IMR-90 (cell line): ENCODE measurements at regions not wholly inside any gene's neighbourhood (a gene's known extent, or its start where the extent isn't known, plus 50 kb on each side); places are given as distances from the start of the nearest gene placed in this dataset.

Experiments used
- ATAC-seq: fragments of 200-7000 bp; cut with Tn5 transposase; 2 replicates; pipeline ENCODE4 v1.9.1; 2020; ENCODE audit warnings: low read depth, mild to moderate bottlenecking, moderate library complexity
- BruUV-seq: library from RNA; stranded (reverse); fragments of 400-500 nt; replicated peaks from 2 replicates; lab custom pipeline; 2021; lab: Mats Ljungman, UMichigan
- CTCF ChIA-PET: fragments of 300-600 bp; formaldehyde crosslinking; extraction: SDS; loops from one replicate; lab custom pipeline; 2021; ENCODE audit warnings: antibody characterized with exemption; lab: Yijun Ruan, JAX
- POLR2A ChIA-PET: fragments of 300-600 bp; sonication (Branson Sonifier 250); formaldehyde crosslinking; loops from one replicate; lab custom pipeline; 2022; ENCODE audit warnings: antibody characterized with exemption; ENCODE audit not compliant: unreplicated experiment; lab: Charles Lee
- DNase-seq: peaks from one replicate; pipeline ENCODE4 v3.0.0; 2013
- H2AFZ ChIP-seq: replicated peaks from 2 replicates; pipeline ENCODE3; 2013; ENCODE audit warnings: low read length, mild to moderate bottlenecking; ENCODE audit not compliant: poor library complexity
- H2AK5ac ChIP-seq: 2 replicates; pipeline ENCODE4 v1.6.1; 2013; ENCODE audit warnings: low read depth, low read length, inconsistent platforms
- H2AK9ac ChIP-seq: replicated peaks from 2 replicates; pipeline ENCODE3; 2013; ENCODE audit warnings: mild to moderate bottlenecking, low read depth, low read length, moderate library complexity; ENCODE audit not compliant: poor library complexity
- H2BK120ac ChIP-seq: 2 replicates; pipeline ENCODE4 v1.6.1; 2013; ENCODE audit warnings: low read depth, low read length, inconsistent platforms
- H2BK15ac ChIP-seq: 3 replicates; pipeline ENCODE4 v1.6.1; 2013; ENCODE audit warnings: low read depth, low read length, inconsistent platforms
- H2BK20ac ChIP-seq: 2 replicates; pipeline ENCODE4 v1.6.1; 2013; ENCODE audit warnings: low read depth, mild to moderate bottlenecking, inconsistent platforms, low read length, moderate library complexity
- H2BK5ac ChIP-seq: 2 replicates; pipeline ENCODE4 v1.6.1; 2013; ENCODE audit warnings: mild to moderate bottlenecking, low read depth, low read length, inconsistent platforms; ENCODE audit not compliant: poor library complexity, severe bottlenecking
- H3K14ac ChIP-seq: replicated peaks from 2 replicates; pipeline ENCODE4 v1.6.1; 2013; ENCODE audit warnings: low read depth, low read length, inconsistent platforms
- H3K18ac ChIP-seq: 2 replicates; pipeline ENCODE4 v1.6.1; 2013; ENCODE audit warnings: low read depth, low read length, control low read depth
- H3K23ac ChIP-seq: 2 replicates; pipeline ENCODE4 v1.6.1; 2013; ENCODE audit warnings: low read depth, low read length, inconsistent platforms
- H3K27ac ChIP-seq: 2 replicates; pipeline ENCODE4 v1.5.1; 2013; ENCODE audit warnings: mild to moderate bottlenecking, control low read depth, low read length; ENCODE audit not compliant: insufficient read depth
- H3K27me3 ChIP-seq: 2 replicates; pipeline ENCODE4 v1.6.1; 2013; ENCODE audit warnings: low read length; ENCODE audit not compliant: control insufficient read depth, insufficient read depth
- H3K36me3 ChIP-seq: 2 replicates; pipeline ENCODE4 v1.6.1; 2013; ENCODE audit warnings: low read length, mixed read lengths; ENCODE audit not compliant: control insufficient read depth, insufficient read depth
- H3K4ac ChIP-seq: 2 replicates; pipeline ENCODE4 v1.6.1; 2013; ENCODE audit warnings: low read depth, low read length, inconsistent platforms
- H3K4me1 ChIP-seq: 2 replicates; pipeline ENCODE4 v1.6.1; 2013; ENCODE audit warnings: low read length, mixed read lengths; ENCODE audit not compliant: control insufficient read depth, insufficient read depth
- H3K4me2 ChIP-seq: 2 replicates; pipeline ENCODE4 v1.6.1; 2013; ENCODE audit warnings: low read depth, mild to moderate bottlenecking, control low read depth, low read length, moderate library complexity
- H3K4me3 ChIP-seq: 2 replicates; pipeline ENCODE4 v1.5.1; 2013; ENCODE audit warnings: low read depth, mild to moderate bottlenecking, control low read depth, low read length, moderate library complexity; ENCODE audit not compliant: insufficient read depth
- H3K56ac ChIP-seq: 2 replicates; pipeline ENCODE4 v1.6.1; 2013; ENCODE audit warnings: low read length, inconsistent platforms; ENCODE audit not compliant: insufficient read depth; ENCODE audit errors: extremely low read depth
- H3K79me1 ChIP-seq, 2 experiments: 2 replicates each; pipeline ENCODE4 v1.6.1; 2013; ENCODE audit warnings: low read length in 2 of 2, inconsistent platforms in 1 of 2, low read depth in 1 of 2
- H3K9ac ChIP-seq: 2 replicates; pipeline ENCODE4 v1.6.1; 2013; ENCODE audit warnings: low read depth, low read length, control low read depth
- H3K9me1 ChIP-seq: 2 replicates; pipeline ENCODE4 v1.6.1; 2013; ENCODE audit warnings: low read length, inconsistent platforms; ENCODE audit not compliant: insufficient read depth
- H3K9me3 ChIP-seq: 2 replicates; pipeline ENCODE4 v1.6.1; 2013; ENCODE audit warnings: low read length; ENCODE audit not compliant: control insufficient read depth, insufficient read depth
- H4K20me1 ChIP-seq: 2 replicates; pipeline ENCODE4 v1.6.1; 2013; ENCODE audit warnings: low read length, inconsistent platforms; ENCODE audit not compliant: insufficient read depth
- H4K5ac ChIP-seq: 2 replicates; pipeline ENCODE4 v1.6.1; 2013; ENCODE audit warnings: mild to moderate bottlenecking, low read depth, low read length, control low read depth
- H4K8ac ChIP-seq, 2 experiments: 2 replicates each; pipeline ENCODE4 v1.6.1; 2013; ENCODE audit warnings: low read depth in 2 of 2, low read length in 2 of 2, control low read depth in 1 of 2, inconsistent platforms in 1 of 2
- H4K91ac ChIP-seq: 2 replicates; pipeline ENCODE4 v1.6.1; 2013; ENCODE audit warnings: low read depth, low read length, inconsistent platforms; ENCODE audit not compliant: insufficient read depth
- BHLHE40 ChIP-seq: fragments of 150-350 bp; IDR thresholded peaks from 2 replicates; pipeline ENCODE4 v1.6.1; 2016; ENCODE audit warnings: mild to moderate bottlenecking, low read depth, low read length
- CEBPB ChIP-seq: IDR thresholded peaks from 2 replicates; pipeline ENCODE4 v1.6.1; 2012; ENCODE audit warnings: low read depth, low read length, improper control_type of control experiment
- CHD1 ChIP-seq: IDR thresholded peaks from 2 replicates; pipeline ENCODE4 v1.6.1; 2012; ENCODE audit warnings: low read depth, low read length, improper control_type of control experiment
- FOS ChIP-seq: fragments of 150-350 bp; IDR thresholded peaks from 2 replicates; pipeline ENCODE4 v1.6.1; 2016; ENCODE audit warnings: low read depth, low read length
- MAZ ChIP-seq: IDR thresholded peaks from 2 replicates; pipeline ENCODE4 v1.6.1; 2012; ENCODE audit warnings: low read depth, mild to moderate bottlenecking, low read length, improper control_type of control experiment, moderate library complexity, borderline replicate concordance
- MXI1 ChIP-seq: IDR thresholded peaks from 2 replicates; pipeline ENCODE4 v1.6.1; 2012; ENCODE audit warnings: low read depth, mild to moderate bottlenecking, low read length, moderate library complexity, borderline replicate concordance
- NFE2L2 ChIP-seq: fragments of 150-350 bp; IDR thresholded peaks from 2 replicates; pipeline ENCODE4 v1.6.1; 2016; ENCODE audit warnings: low read depth, mild to moderate bottlenecking, low read length
- POLR2A ChIP-seq: IDR thresholded peaks from 2 replicates; pipeline ENCODE4 v1.6.1; 2012; ENCODE audit warnings: mild to moderate bottlenecking, low read depth, low read length
- RAD21 ChIP-seq: IDR thresholded peaks from 2 replicates; pipeline ENCODE4 v1.6.1; 2012; ENCODE audit warnings: low read length, improper control_type of control experiment
- RCOR1 ChIP-seq: IDR thresholded peaks from 2 replicates; pipeline ENCODE4 v1.6.1; 2012; ENCODE audit warnings: mild to moderate bottlenecking, low read length, improper control_type of control experiment; ENCODE audit not compliant: insufficient replicate concordance
- RFX5 ChIP-seq: IDR thresholded peaks from 2 replicates; pipeline ENCODE4 v1.8.0; 2012; ENCODE audit warnings: low read depth, mild to moderate bottlenecking, low read length, moderate library complexity
- SMC3 ChIP-seq: fragments of 150-350 bp; IDR thresholded peaks from 2 replicates; pipeline ENCODE4 v1.6.1; 2016; ENCODE audit warnings: low read depth, mild to moderate bottlenecking, antibody characterized with exemption, low read length, moderate library complexity
- WGBS, 2 experiments: methylation state at CpG; one replicate each; pipeline versions ENCODE4 v1.1.5 to v1.1.7; 2013; ENCODE audit warnings: missing lambda C conversion rate in 2 of 2; ENCODE audit not compliant: insufficient read length in 1 of 2; ENCODE audit errors: extremely low coverage in 2 of 2; 5-methylcytosine and 5-hydroxymethylcytosine counted together
- dilution Hi-C: fragments of 300-500 bp; cut with HindIII; formaldehyde crosslinking; loops from one replicate; pipeline ENCODE4 v1.14.3; 2018; ENCODE audit warnings: low sequenced_read_pairs; ENCODE audit not compliant: unreplicated experiment
- in situ Hi-C: fragments of 300-500 bp; cut with MboI; formaldehyde crosslinking; loops from 3 replicates; pipeline ENCODE4 v1.14.3; 2019; ENCODE audit warnings: low sequenced_read_pairs, inconsistent platforms, mixed read lengths
- intact Hi-C: fragments of 100-400 bp; cut with micrococcal nuclease; formaldehyde crosslinking; loops from 2 replicates; pipeline ENCODE4 v1.10.0; 2022
- TF ChIP-seq, protein P1 (sequence below): fragments of 150-350 bp; IDR thresholded peaks from 2 replicates; pipeline ENCODE4 v1.6.1; 2016; ENCODE audit warnings: low read depth, mild to moderate bottlenecking, low read length, moderate library complexity, borderline replicate concordance
- TF ChIP-seq, protein P2 (sequence below): fragments of 150-350 bp; IDR thresholded peaks from 2 replicates; pipeline ENCODE4 v1.6.1; 2017; ENCODE audit warnings: mild to moderate bottlenecking, antibody characterized with exemption, low read length, low read depth
- TF ChIP-seq, protein P3 (sequence below): conservative IDR thresholded peaks from 2 replicates; pipeline ENCODE4 v1.5.1; 2012; ENCODE audit warnings: mild to moderate bottlenecking, low read depth, low read length, improper control_type of control experiment

DNA sequence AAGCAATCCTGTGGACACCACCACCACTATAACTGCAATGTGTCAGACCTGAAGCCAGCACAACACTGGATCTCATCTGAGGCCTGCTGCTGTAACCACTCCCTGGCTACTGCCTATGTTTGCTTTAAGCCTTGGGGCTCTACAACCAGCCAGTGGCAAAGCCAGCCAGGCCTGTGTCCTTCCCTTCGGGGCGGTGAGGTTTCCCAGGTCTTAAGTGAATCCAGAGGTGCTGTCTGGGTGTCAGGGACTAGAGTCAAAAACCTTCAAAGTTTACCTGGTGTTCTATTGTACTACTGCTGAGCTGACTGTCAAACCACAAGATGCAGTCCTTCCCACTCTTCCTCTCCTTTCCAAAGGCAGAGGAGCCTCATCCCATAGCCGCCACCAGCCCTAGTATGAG, 750.5 kb downstream of the FAM133A start:
- Histone ChIP-seq H3K9me3 (no peaks in the 10 kb centered on the region), H4K8ac (no peak overlapping the region), H3K4me2 (no peak overlapping the region), H3K23ac (no peak overlapping the region), H3K79me1 (no peaks in the 10 kb centered on the region), H3K14ac (no peak overlapping the region), H3K27ac (no peak overlapping the region), H2AK9ac (no peak overlapping the region), H3K4me3 (no peak overlapping the region), H2BK20ac (no peak overlapping the region), H2BK5ac (no peak overlapping the region), H3K4me1 (no peaks in the 10 kb centered on the region), H3K4ac (no peak overlapping the region), H2AFZ (no peak overlapping the region), H4K91ac (no peak overlapping the region), H2BK15ac (no peak overlapping the region), H3K18ac (no peak overlapping the region), H3K36me3 (no peaks in the 10 kb centered on the region), H3K56ac (no peak overlapping the region), H3K9me1 (no peaks in the 10 kb centered on the region), H3K27me3 (no peaks in the 10 kb centered on the region; the same call in 1 of the 2 replicates), H4K20me1 (no peaks in the 10 kb centered on the region), H3K9ac (no peak overlapping the region), H2BK120ac (no peak overlapping the region), H2AK5ac (no peak overlapping the region), H4K5ac (no peak overlapping the region)
- ATAC-seq: no peak
- intact Hi-C loops (no loop called here), in situ Hi-C loops (no loop called here), dilution Hi-C loops (no loop called here)
- no CpG with 5 or more reads among the region's 3 CpGs for WGBS, 2 experiments
- CTCF ChIA-PET: no interaction called here
- no peak for DNase-seq
- TF ChIP-seq CEBPB: no peak
- no peak for TF ChIP-seq FOS
- no peak for TF ChIP-seq MXI1
- TF ChIP-seq, protein P1, sequence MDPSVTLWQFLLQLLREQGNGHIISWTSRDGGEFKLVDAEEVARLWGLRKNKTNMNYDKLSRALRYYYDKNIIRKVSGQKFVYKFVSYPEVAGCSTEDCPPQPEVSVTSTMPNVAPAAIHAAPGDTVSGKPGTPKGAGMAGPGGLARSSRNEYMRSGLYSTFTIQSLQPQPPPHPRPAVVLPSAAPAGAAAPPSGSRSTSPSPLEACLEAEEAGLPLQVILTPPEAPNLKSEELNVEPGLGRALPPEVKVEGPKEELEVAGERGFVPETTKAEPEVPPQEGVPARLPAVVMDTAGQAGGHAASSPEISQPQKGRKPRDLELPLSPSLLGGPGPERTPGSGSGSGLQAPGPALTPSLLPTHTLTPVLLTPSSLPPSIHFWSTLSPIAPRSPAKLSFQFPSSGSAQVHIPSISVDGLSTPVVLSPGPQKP: no peak
- TF ChIP-seq RFX5: no peak
- no peak for TF ChIP-seq MAZ
- TF ChIP-seq CHD1: no peak
- TF ChIP-seq RAD21: no peak
- TF ChIP-seq BHLHE40: no peak
- TF ChIP-seq NFE2L2: no peak
- no peak for TF ChIP-seq POLR2A
- TF ChIP-seq, protein P2, sequence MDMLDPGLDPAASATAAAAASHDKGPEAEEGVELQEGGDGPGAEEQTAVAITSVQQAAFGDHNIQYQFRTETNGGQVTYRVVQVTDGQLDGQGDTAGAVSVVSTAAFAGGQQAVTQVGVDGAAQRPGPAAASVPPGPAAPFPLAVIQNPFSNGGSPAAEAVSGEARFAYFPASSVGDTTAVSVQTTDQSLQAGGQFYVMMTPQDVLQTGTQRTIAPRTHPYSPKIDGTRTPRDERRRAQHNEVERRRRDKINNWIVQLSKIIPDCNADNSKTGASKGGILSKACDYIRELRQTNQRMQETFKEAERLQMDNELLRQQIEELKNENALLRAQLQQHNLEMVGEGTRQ: no peak
- TF ChIP-seq, protein P3, sequence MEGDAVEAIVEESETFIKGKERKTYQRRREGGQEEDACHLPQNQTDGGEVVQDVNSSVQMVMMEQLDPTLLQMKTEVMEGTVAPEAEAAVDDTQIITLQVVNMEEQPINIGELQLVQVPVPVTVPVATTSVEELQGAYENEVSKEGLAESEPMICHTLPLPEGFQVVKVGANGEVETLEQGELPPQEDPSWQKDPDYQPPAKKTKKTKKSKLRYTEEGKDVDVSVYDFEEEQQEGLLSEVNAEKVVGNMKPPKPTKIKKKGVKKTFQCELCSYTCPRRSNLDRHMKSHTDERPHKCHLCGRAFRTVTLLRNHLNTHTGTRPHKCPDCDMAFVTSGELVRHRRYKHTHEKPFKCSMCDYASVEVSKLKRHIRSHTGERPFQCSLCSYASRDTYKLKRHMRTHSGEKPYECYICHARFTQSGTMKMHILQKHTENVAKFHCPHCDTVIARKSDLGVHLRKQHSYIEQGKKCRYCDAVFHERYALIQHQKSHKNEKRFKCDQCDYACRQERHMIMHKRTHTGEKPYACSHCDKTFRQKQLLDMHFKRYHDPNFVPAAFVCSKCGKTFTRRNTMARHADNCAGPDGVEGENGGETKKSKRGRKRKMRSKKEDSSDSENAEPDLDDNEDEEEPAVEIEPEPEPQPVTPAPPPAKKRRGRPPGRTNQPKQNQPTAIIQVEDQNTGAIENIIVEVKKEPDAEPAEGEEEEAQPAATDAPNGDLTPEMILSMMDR: no peak
- TF ChIP-seq SMC3: no peak
- no peak for TF ChIP-seq RCOR1
- no TSS peak for BruUV-seq
- POLR2A ChIA-PET: no interaction called here
